ENCODE measurements at regions not wholly inside any gene's neighbourhood (a gene's known extent, or its start where the extent isn't known, plus 50 kb on each side); places are given as distances from the start of the nearest gene placed in this dataset.
"Not testable (repeated sequence)": the region's sequence is repeated elsewhere in the genome, so short reads cannot be mapped to it uniquely, and the experiment has no call there.

DNA sequence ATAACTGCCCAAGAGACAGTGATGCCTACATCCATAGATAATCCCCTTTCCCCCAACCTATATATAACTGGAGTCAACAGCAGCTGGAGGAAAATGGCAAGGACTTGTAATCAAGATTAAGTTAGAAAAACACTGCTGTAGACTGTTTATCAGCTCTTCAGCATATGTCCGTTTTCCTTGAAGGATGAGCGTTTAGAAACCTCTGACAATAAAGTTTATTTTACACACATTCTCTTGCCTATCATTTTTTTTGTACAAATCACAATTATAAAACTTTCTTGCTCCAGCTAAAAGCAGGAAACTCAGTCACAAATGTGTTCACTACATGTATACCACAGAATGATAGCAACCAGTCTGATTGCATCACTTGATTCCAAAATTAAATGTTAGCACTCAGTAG, 50.8 kb downstream of the PPIAL4G start:
- H3K27me3 ChIP-seq (ENCODE audit: insufficient read depth in 3 of 3, low read length in 2 of 3); H3K4me1 ChIP-seq; ATAC-seq; H3K27ac ChIP-seq; intact Hi-C loops (cut with DNase I); H3K9me3 ChIP-seq; DNase-seq; H3K4me3 ChIP-seq; H3K36me3 ChIP-seq (ENCODE audit: insufficient read depth in 1 of 2, low read depth in 1 of 2): not testable (repeated sequence)
- 80 to 85% (median 81%) methylated on average over 2 of the region's 2 CpGs for WGBS, 3 donors

DNA sequence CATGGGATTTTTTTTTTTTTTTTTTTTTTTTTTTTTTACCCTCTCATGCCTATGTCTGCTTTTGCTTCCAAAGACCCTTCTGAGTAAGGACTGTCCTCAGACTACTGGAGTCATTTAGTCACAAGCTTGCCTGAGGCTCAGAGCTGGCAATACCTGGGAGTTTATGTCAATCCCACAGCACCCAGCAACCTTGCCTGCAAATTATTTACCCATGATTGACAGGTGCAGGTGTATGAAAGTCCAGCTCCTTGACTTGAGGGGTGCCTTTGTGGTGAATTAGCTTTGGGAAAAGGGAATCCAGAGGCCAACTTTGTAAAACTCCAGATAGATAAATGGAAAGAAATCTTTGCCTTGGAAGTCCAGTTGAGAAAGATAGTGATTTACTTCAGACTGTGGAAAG, 53.2 kb downstream of the PPIAL4G start:
- H3K36me3 ChIP-seq (ENCODE audit: insufficient read depth in 1 of 2, low read depth in 1 of 2); H3K27ac ChIP-seq; H3K4me1 ChIP-seq; H3K27me3 ChIP-seq (ENCODE audit: insufficient read depth in 3 of 3, low read length in 2 of 3); H3K9me3 ChIP-seq; intact Hi-C loops (cut with DNase I); H3K4me3 ChIP-seq; DNase-seq; ATAC-seq: not testable (repeated sequence)

DNA sequence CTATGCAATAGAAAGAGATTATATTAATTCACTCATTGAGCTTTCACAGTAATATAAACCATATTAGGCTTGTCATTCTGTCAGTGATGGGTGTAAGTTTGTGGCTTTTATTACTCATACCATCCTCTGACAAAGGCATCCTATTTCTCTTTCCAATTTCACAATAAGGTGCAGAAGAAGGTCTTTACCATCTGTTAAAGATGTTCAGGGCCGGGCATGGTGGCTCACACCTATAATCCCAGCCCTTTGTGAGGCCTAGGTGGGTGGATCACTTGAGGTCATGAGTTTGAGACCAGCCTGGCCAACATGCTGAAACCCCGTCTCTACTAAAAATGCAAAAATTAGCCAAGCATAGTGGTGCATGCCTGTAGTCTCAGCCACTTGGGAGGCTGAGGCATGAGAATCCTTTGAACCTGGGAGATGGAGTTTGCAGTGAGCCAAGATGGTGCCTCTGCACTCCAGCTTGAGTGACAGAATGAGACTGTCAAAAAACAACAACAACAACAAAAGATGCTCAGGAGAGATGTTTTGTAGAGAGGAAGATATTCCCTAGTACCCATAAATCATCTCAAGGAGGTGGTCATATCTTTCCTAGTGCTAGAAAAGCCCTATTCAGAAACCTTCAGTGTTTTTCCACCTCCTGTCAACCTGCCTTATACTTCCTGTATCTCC, 56.0 kb downstream of the PPIAL4G start:
- H3K27me3 ChIP-seq (ENCODE audit: insufficient read depth in 3 of 3, low read length in 2 of 3); H3K9me3 ChIP-seq; H3K27ac ChIP-seq; H3K36me3 ChIP-seq (ENCODE audit: insufficient read depth in 1 of 2, low read depth in 1 of 2); H3K4me3 ChIP-seq; intact Hi-C loops (cut with DNase I); ATAC-seq; DNase-seq; H3K4me1 ChIP-seq: not testable (repeated sequence)
- WGBS, 3 donors, result 89 to 92% (median 91%) methylated on average over 2 of the region's 2 CpGs

DNA sequence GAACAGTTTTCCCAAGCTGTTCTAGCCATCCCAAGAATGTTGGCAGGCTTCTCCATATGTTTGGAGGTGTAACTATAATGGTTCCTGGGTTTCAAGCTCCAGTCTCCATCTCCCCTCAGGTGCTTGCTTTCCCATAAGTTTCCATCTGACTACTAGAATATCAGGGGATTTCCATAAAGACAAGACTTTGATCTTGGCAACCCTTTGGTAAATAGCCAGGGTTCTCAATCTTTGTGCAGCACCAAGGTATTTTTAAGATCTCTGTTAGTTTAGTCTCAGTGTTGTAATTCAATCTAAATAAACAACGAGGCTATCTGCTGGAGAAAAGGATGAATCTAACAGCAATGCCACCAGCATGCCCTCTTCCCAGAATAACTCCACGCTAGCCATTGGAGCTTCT, 56.7 kb downstream of the PPIAL4G start:
- H3K4me1 ChIP-seq; intact Hi-C loops (cut with DNase I); ATAC-seq; H3K36me3 ChIP-seq (ENCODE audit: insufficient read depth in 1 of 2, low read depth in 1 of 2); DNase-seq; H3K27me3 ChIP-seq (ENCODE audit: insufficient read depth in 3 of 3, low read length in 2 of 3); H3K9me3 ChIP-seq; H3K27ac ChIP-seq; H3K4me3 ChIP-seq: not testable (repeated sequence)
- 89 to 99% (median 97%) methylated on average over 2 of the region's 2 CpGs for WGBS, 3 donors

DNA sequence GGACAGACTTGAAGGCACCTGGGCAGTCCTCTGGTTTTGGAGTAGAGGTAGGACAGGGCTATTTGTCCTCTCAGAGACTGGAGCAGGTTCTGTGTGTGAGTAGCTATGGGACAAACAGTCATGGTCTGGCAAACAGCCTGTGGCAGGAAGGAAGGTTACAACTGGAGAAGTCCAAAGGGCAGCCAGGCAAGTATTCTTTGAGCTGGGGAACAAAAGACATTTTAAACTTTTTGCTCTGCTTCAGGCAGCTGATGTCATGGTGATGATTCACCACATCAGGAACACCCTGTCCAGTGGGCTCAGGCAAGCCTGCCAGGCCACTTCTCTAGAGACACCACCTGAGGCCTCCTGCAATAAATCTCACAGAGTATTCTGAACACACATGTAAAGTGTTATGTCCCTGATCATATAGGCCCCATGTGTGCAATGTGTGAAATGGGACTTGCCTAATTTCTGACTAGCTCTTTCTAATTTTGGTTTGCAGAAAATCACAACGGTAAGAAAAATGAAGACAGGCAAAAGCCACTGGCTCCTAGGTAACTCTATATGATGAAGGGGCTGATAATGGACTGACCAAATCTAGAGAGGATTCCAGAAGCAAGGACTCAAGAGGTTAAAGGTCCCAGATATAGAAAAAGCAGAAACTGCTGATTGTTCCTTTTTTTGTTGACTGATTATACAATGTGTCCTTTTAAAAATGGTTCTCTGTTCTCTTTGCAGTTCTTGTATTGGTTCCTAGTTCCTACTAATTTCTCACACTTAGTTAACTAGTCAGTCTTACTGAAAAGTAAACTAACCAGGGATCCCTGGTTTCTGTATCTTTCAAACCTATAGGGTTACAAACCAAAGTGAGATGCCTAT, 58.7 kb downstream of the PPIAL4G start:
- ATAC-seq (peak; percentile 19 to 63 (median 54)), DNase-seq (peak; percentile 25 to 54)
- H3K4me3 ChIP-seq; H3K36me3 ChIP-seq (ENCODE audit: insufficient read depth in 1 of 2, low read depth in 1 of 2); H3K27ac ChIP-seq; H3K27me3 ChIP-seq (ENCODE audit: insufficient read depth in 3 of 3, low read length in 2 of 3); H3K4me1 ChIP-seq; H3K9me3 ChIP-seq; intact Hi-C loops (cut with DNase I): not testable (repeated sequence)
- whole genome bisulfite sequencing, 3 donors, result 39 to 74% (median 55%) methylated on average over 1 of the region's 1 CpG

DNA sequence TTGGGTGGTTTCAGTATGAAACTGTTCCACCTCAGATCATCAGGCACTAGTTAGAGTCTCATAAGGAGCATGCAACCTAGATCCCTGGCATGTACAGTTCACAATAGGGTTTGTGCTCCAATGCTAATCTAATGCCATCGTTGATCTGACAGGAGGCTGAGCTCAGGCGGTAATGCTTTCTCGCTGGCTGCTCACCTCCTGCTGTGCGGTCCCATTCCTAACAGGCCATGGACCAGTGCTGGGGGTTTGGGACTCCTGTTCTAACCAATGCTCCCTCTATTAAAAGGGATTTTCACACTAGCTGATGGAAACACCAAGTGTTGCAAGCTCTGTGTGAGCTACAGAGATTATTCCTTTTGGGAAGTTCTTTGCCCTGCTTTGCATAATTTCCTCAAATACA, 60.2 kb downstream of the PPIAL4G start:
- 74 to 87% (median 75%) methylated on average over 3 to 4 of the region's 4 CpGs for WGBS, 3 donors
- DNase-seq; H3K4me1 ChIP-seq; H3K27me3 ChIP-seq (ENCODE audit: insufficient read depth in 3 of 3, low read length in 2 of 3); intact Hi-C loops (cut with DNase I); H3K27ac ChIP-seq; H3K4me3 ChIP-seq; H3K9me3 ChIP-seq; H3K36me3 ChIP-seq (ENCODE audit: insufficient read depth in 1 of 2, low read depth in 1 of 2); ATAC-seq: not testable (repeated sequence)

DNA sequence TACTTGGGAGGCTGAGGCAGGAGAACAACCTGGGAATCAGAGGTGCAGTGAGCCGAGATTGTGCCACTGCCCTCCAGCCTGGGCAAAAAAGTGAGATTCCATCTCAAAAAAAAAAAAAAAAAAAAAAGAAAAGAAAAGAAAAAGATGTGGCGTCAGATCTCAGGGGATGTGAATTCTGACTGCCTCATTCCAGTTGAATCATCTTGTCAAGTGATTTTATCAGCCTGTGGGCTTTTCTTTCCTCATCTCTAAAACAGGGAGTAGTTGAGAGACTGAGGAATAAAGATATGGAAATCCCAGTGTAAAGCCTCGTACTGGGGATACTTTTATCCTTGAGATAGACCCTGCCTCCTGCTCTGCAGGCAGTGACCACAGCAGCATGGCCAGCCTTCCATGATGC, 65.9 kb downstream of the PPIAL4G start:
- H3K9me3 ChIP-seq; DNase-seq; H3K4me1 ChIP-seq; ATAC-seq; H3K4me3 ChIP-seq; H3K27me3 ChIP-seq (ENCODE audit: insufficient read depth in 3 of 3, low read length in 2 of 3); H3K27ac ChIP-seq; intact Hi-C loops (cut with DNase I); H3K36me3 ChIP-seq (ENCODE audit: insufficient read depth in 1 of 2, low read depth in 1 of 2): not testable (repeated sequence)
- 86 to 97% (median 90%) methylated on average over 3 of the region's 3 CpGs for WGBS, 3 donors

DNA sequence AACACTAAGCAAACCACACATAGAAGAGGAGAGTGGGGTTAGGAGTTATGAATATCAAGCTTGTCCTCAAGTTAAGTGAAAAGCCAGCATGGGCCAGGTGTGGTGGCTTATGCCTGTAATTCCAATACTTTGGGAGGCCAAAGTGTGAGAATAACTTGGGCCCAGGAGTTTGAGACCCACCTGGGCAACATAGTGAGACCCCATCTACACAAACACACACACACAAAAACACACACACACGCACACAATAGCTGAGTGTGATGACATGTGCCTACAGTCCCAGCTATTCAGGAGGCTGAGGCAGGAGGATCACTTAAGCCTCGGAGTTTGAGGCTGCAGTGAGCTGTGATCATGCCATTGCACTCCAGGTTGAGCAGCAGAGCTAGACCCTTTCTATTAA, 69.7 kb downstream of the PPIAL4G start:
- H3K27ac ChIP-seq; intact Hi-C loops (cut with DNase I); ATAC-seq; H3K9me3 ChIP-seq; H3K27me3 ChIP-seq (ENCODE audit: insufficient read depth in 3 of 3, low read length in 2 of 3); H3K4me1 ChIP-seq; H3K36me3 ChIP-seq (ENCODE audit: insufficient read depth in 1 of 2, low read depth in 1 of 2); H3K4me3 ChIP-seq; DNase-seq: not testable (repeated sequence)
- 89 to 100% (median 97%) methylated on average over 2 of the region's 2 CpGs for WGBS, 3 donors

DNA sequence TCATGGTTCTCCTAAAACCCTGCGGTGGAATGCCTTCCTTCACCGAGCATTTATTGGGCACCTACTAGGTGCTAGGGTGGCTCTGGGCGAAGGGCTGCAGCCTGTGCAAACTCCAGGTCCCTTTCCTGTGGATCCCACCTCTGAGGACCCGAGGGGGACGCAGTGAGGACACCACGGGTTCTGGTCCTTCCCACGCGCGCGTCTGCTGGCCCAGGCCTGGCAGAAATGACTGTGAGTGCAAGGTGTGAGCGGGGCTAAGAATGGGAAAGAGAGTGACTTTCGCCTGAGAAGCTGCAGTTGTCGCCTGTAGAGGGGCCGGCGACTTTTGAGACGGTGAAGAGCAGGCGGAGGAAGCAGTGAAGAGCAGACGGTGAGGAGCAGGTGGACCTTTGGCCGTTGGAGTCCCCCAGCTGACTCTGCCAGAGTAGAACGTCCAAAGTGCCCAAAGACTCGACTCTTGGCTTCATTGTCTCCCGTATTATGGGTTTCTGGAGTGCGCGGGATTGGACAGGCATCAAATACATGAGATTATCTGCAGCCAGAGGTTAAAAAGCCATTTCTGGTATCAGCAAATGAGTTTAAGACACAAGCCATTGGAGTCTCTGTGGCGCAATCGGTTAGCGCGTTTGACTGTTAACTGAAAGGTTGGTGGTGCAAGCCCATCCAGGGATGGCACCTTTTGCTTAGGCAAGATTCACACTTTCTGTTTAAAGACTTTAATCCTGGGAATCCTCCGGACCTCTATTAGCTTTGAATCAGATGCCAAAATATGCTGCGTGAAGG, 78.1 kb downstream of the PPIAL4G start:
- H3K4me3 ChIP-seq; H3K36me3 ChIP-seq (ENCODE audit: insufficient read depth in 1 of 2, low read depth in 1 of 2); ATAC-seq; intact Hi-C loops (cut with DNase I); H3K9me3 ChIP-seq; H3K4me1 ChIP-seq; H3K27ac ChIP-seq; DNase-seq: not testable (repeated sequence)
- H3K27me3 ChIP-seq (ENCODE audit: insufficient read depth in 3 of 3, low read length in 2 of 3), result peaks cover 0 to 14% (median 2%) of the 10 kb centered on the region in 3 donors
- WGBS, 3 donors, result 90 to 93% (median 92%) methylated on average over 27 to 28 of the region's 30 CpGs

DNA sequence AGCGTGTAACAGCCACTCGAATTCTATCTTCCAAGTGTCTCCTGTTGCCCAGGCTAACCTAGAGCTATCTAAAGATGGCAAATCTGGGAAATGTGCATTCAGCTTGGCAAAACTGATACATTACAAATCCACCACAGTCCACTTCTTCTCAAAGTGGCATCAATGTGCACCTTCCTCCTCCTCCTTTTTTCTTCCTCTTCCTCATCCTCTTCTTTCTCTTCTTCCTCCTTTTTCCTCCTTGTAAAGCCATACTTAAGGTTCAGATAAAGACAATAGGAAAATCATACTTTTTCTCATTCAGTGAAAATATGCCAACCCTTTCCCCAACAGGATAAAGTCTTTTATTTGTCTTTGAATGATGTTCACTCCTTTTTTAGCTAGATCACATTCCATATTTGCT, 79.2 kb downstream of the PPIAL4G start:
- H3K9me3 ChIP-seq; H3K36me3 ChIP-seq (ENCODE audit: insufficient read depth in 1 of 2, low read depth in 1 of 2); intact Hi-C loops (cut with DNase I); H3K27ac ChIP-seq; H3K4me3 ChIP-seq; H3K4me1 ChIP-seq; DNase-seq; ATAC-seq: not testable (repeated sequence)
- 69 to 96% (median 85%) methylated on average over 2 of the region's 2 CpGs for WGBS, 3 donors
- H3K27me3 ChIP-seq (ENCODE audit: insufficient read depth in 3 of 3, low read length in 2 of 3), result peaks cover 0 to 14% (median 2%) of the 10 kb centered on the region in 3 donors

DNA sequence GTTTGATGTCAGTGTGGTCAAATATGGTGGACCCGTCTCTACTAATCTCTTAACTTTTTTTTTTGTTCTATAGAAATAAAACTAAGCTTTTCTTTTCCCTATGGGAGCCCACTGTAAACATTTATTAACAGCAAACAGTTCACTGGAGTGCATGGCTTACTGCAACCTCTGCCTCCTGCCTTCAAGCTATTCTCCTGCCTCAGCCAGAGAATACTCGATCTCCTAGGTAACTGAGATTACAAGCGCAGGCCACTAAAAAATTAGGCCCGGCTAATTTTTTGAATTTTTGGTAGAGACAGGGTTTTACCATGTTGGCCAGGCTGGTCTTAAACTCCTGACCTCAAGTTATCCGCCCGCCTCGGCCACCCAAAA, 80.0 kb downstream of the PPIAL4G start:
- 51 to 75% (median 62%) methylated on average over 3 to 4 of the region's 7 CpGs for WGBS, 3 donors
- H3K4me1 ChIP-seq; H3K9me3 ChIP-seq; H3K27ac ChIP-seq; ATAC-seq; DNase-seq; intact Hi-C loops (cut with DNase I); H3K36me3 ChIP-seq (ENCODE audit: insufficient read depth in 1 of 2, low read depth in 1 of 2): not testable (repeated sequence)
- Histone ChIP-seq H3K4me3 (peak overlapping the region; percentile 63), H3K27me3 (ENCODE audit: insufficient read depth in 3 of 3, low read length in 2 of 3) (peaks cover 0 to 14% (median 2%) of the 10 kb centered on the region in 3 donors)
